SHP77 (cell line): ENCODE measurements at regions not wholly inside any gene's neighbourhood (a gene's known extent, or its start where the extent isn't known, plus 50 kb on each side); places are given as distances from the start of the nearest gene placed in this dataset.
"Not testable (repeated sequence)": the region's sequence is repeated elsewhere in the genome, so short reads cannot be mapped to it uniquely, and the experiment has no call there.

ENCODE experiments used
- DNase-seq, 2 experiments: peaks; one replicate each; lab custom pipeline; 2025; lab: John Stamatoyannopoulos, UW

DNA sequence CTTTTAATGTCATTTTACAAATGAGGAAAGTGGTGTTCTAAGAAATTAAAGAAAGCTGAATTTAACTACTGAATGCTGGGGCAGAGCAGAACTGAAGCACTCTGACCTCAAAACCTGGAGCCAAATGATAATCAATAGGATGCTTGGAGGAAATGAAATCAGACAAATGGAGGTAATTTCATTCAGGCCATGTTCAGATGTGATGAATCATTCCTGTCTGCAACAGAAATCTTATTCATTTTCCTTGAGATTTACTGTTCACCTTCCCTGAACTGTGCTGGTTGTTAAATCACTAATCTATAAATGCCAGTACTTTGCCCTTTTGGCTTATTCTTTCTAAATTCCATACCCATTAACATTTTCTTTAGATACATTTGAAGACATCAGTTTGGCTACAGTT is 85.6 kb upstream of the SNX7 start:
- DNase-seq: no peak

GRCh38 chr1:98565951-98566350 is 95.6 kb upstream of the SNX7 start:
- DNase-seq: no peak

- DNase-seq: no peak
Observed at GRCh38 chr1:98559291-98559690, 102.2 kb upstream of the SNX7 start.

- no peak for DNase-seq
Observed at GRCh38 chr1:98557895-98558294, 103.6 kb upstream of the SNX7 start.

DNA sequence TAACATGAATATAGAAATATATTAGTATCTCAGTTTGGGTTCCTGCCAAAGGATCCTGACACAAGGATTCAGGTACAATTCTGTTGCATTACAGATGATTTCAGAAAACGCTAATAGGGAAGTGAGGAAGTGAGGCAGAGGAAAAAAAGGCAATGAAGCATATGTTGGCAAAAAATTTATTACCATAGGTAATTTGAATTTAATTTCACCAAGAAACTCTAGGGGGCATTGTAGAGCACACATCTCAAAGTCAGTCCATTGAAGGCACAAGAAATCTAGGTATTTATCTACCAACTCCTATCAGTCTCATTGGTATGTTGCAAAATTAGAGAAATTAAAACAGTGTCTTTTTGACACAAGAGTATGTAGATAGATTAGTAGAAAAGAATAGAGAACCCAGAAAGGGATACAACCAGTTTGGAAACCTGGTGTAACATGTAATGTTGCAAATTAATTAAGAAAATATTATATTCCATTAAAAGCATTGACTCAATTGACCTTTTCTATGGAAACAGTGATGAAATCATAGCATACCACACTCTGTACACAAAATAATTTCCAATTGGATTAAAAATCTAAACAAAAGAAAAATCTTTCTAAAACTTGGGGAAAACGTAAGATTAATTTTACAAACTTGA is 104.9 kb upstream of the SNX7 start:
- peak; percentile 14 to 18 for DNase-seq

GRCh38 chr1:98555814-98556213 is 105.7 kb upstream of the SNX7 start:
- DNase-seq: no peak

GRCh38 chr1:98552576-98553074 is 108.9 kb upstream of the SNX7 start:
- DNase-seq: peak in 1 of 2 experiments; percentile 0

DNA sequence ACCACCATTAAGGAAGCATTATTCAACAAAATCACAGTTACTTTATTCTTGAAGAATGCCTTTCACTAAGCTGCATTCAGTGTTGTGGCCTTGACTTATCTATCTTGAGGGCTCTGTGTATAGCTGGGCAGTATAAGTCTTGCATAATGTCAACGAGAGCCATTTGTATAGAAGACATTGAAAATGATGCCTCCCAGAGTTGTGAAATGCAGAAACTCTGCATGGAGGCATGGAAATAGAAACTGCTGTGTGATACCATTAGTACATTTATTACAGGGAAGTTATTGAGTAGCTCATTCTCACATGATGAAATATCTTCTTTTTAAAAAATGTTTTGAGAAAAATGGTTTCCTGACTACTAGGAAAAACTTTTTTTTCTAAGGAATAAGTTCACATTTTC is 111.4 kb upstream of the SNX7 start:
- no peak for DNase-seq

- no peak for DNase-seq
Observed at GRCh38 chr1:98546319-98546718, 115.2 kb upstream of the SNX7 start.

DNA sequence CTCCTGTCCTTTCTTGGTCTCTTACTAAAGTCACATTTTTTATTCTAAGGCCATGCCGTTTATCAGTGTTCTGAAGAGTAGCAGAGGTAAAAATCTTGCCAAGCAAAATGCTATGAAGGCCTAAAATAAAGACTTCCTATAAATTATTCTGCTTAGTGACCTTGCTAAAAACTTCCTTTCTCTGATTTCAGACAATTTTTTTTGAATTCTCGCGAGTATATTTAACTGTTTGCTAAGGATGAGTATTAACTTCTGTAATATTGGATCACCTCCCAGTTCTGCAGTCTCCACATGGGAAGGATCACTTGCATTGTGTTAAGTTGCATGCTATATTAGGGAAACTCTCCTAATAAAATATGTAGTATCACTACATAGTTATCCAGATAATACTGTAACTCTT is 123.4 kb upstream of the SNX7 start:
- no peak for DNase-seq

GRCh38 chr1:98523256-98523655 is 138.3 kb upstream of the SNX7 start:
- DNase-seq: no peak

DNA sequence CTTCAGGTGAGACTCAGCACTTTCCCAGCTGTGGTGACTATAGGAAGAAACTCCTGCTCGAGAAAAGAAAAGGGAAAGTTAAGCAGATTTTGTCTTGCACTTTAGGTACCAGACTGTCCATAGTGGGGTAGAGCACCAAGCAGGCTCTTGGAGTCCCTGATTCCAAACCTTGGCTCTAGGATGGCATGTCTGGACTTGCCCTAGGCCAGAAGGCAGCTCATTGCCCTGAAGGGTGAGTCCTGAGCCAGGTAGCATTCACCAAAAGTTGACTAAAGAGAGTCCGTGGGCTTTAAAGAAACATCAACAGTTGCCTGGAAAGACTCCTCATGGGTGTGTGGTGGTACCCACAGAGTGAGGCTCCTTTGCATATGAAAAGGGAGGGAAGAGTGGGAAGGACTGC is 145.2 kb upstream of the SNX7 start:
- no peak for DNase-seq

GRCh38 chr1:98515744-98516143 is 145.8 kb upstream of the SNX7 start:
- no peak for DNase-seq

DNA sequence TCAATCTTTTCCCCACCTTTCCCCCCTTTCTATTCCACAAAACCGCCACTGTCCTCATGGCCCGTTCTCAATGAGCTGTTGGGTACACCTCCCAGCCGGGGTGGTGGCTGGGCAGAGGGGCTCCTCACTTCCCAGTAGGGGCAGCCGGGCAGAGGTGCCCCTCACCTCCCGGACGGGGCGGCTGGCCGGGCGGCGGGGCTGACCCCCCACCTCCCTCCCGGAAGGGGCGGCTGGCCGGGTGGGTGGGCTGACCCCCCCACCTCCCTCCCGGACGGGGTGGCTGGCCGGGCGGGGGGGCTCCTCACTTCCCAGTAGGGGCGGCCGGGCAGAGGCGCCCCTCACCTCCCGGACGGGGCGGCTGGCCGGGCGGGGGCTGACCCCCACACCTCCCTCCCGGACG is 149.3 kb upstream of the SNX7 start:
- DNase-seq: not testable (repeated sequence)

- DNase-seq: no peak
Observed at GRCh38 chr1:98503771-98504170, 157.8 kb upstream of the SNX7 start.

- DNase-seq: no peak
Observed at GRCh38 chr1:98502937-98503336, 158.6 kb upstream of the SNX7 start.

DNA sequence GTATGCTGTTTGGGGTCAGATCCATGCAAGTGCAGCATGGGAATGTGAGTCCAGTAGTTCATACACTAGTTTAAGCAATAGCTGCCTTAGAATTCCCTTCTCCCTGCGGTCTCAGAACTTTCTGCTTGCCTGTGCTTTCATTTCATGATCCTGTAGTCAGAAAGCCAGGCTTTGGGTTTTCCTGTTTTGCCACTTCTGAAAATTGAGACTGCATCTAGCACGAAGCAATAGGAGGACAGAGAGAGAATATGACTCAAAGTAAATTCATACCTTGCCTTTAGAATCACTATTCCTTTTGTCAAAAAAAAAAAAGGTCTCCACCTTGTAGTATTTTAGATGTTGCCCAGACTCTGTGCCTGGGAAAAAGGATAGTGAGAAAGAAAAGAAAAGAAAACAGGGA is 161.2 kb upstream of the SNX7 start:
- no peak for DNase-seq

DNA sequence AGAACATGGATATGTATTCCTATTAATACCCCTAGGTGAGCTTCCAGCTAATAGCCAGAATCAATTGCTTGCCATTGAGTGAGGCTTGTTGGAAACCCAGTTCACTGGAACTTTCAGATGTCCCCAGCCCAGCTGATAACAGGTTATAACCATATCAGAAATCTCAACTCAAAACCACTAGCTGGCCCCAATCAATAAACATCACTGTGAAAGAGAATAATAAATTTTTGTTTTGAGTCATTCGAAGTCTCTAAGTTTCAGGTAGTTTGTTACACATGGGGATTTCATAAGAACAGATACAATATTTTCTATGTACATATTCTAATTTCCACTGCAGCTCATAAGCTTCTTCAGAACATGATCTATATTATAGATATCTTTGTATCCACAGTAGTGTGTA is 162.9 kb upstream of the SNX7 start:
- no peak for DNase-seq

GRCh38 chr1:98497497-98497896 is 164.0 kb upstream of the SNX7 start:
- no peak for DNase-seq

DNA sequence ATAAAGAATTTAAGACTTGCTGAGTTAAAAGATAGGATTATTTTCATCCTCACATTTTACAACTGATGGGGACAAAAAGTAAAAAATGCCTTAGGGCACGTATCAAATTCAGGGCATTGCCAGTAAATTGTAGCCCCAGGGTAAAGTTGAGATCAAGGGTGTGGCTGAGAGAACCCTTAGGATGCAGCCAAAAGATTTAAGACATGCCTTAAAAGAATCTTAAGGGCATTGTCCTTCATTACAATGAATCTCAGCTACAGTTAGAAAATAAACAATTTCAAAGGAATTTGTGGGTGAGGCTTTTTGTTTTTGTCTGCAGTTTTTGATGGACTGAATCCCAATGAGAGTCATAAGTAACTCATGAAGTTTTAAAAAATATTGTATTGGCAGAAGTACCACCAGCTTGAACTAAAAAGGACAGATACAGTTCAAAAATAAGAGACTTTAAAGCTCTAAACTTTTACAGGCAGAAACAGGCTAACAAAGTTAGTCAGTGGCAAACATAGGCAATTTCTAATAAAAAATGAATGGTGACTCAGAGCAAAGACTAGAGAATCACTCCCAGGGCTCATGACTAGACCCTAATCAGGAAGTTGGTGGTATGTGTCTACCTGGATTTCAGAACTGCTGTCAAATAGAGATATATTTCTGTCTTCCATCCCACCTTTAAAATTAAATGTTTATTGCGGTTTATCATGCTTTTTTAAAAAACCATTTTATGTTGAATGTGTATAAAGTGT is 165.1 kb upstream of the SNX7 start:
- no peak for DNase-seq

DNA sequence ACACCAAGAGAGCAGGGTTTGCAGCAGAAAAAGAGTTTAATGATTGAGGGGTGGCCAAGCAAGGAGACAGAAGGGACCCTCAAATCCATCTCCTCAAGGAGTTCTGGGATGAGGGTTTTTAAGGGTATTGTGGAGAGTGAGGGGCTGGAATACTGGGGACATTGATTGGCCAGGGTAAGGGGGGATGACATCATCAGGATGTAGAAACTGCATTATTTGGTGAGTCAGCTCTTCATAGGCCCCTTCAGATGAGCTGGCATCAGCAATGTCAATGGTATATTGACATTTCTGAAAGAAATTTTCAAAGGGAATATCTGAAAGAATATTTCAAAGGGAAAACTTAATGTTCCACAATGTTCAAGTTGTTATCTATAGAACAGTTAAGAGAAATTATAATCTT is 168.1 kb upstream of the SNX7 start:
- DNase-seq: no peak

DNA sequence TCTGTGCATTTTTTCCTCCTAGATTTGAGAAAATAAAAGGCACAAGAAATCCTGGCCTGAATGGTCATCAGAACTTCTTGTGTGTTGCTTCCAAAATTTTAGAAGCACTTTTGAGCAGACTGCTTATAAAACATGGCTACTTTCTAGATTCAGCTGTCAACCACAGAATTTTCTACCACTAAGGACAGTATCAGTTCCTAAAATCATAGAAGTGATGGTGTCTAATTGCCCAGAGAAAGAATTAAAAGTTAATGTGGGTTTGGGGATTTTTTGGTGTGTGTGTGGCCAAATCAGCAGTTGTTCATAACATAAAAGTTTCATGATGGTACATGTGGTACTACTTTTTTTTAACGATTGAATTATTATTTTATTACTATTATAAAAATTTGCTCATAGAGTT is 171.4 kb upstream of the SNX7 start:
- no peak for DNase-seq

- DNase-seq: no peak
Observed at GRCh38 chr1:98487620-98488019, 173.9 kb upstream of the SNX7 start.

DNA sequence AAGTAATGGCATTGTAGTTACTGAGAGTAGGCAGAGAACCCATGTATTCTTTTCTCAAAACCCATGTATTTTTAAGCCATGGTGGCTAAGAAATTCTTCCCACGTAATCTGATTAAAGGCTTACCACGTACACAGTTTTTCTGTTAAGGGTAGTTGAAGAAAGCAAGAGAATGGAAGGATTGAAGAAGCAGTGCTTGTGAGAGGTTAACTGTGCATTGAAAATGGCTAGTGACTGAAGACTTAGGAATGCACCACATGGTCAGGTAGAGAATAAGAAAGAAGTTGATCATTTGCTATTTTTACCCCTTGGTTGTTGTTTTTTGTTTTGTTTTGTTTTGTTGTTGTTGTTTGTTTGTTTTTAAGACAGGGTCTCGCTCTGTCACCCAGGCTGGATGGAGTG is 178.9 kb upstream of the SNX7 start:
- DNase-seq: no peak
